KMS-11 (cell line): ENCODE measurements at regions not wholly inside any gene's neighbourhood (a gene's known extent, or its start where the extent isn't known, plus 50 kb on each side); places are given as distances from the start of the nearest gene placed in this dataset.

Experiments
- H2AFZ ChIP-seq: fragments of 200-600 bp; sonication (generic); 2 replicates; pipeline ENCODE4 v1.6.1; 2016; ENCODE audit warnings: antibody characterized with exemption, mixed run types, low read depth
- H3K27ac ChIP-seq: fragments of 200-600 bp; sonication (generic); 2 replicates; pipeline ENCODE4 v1.6.1; 2016; ENCODE audit warnings: mild to moderate bottlenecking, mixed run types
- H3K27me3 ChIP-seq: fragments of 200-600 bp; sonication (generic); 2 replicates; pipeline ENCODE4 v1.6.1; 2017; ENCODE audit warnings: mild to moderate bottlenecking, low read depth, mixed run types, moderate library complexity; ENCODE audit not compliant: insufficient read depth
- H3K36me3 ChIP-seq: fragments of 200-600 bp; sonication (generic); 2 replicates; pipeline ENCODE4 v1.6.1; 2017; ENCODE audit warnings: mild to moderate bottlenecking, mixed run types; ENCODE audit not compliant: insufficient read depth
- H3K4me1 ChIP-seq: fragments of 200-600 bp; sonication (generic); 2 replicates; pipeline ENCODE4 v1.6.1; 2016; ENCODE audit warnings: mild to moderate bottlenecking, low read depth, mixed run types; ENCODE audit not compliant: poor library complexity, severe bottlenecking
- H3K4me2 ChIP-seq: fragments of 200-600 bp; sonication (generic); 2 replicates; pipeline ENCODE4 v1.7.0; 2016; ENCODE audit warnings: mild to moderate bottlenecking, mixed run types
- H3K4me3 ChIP-seq: fragments of 200-600 bp; sonication (generic); IDR thresholded peaks from 2 replicates; pipeline ENCODE4 v1.6.1; 2017; ENCODE audit warnings: low read depth, low read length, mixed read lengths; ENCODE audit not compliant: insufficient read depth
- H3K79me2 ChIP-seq: fragments of 200-600 bp; sonication (generic); 2 replicates; pipeline ENCODE4 v1.6.1; 2016; ENCODE audit warnings: low read depth, mixed run types; ENCODE audit not compliant: insufficient read depth
- H3K9ac ChIP-seq: fragments of 200-600 bp; sonication (generic); 2 replicates; pipeline ENCODE4 v1.6.1; 2016; ENCODE audit warnings: mild to moderate bottlenecking, mixed run types
- H4K20me1 ChIP-seq: fragments of 200-600 bp; sonication (generic); 2 replicates; pipeline ENCODE4 v1.6.1; 2016; ENCODE audit warnings: mild to moderate bottlenecking, mixed run types; ENCODE audit not compliant: insufficient read depth
- TF ChIP-seq, protein P1 (sequence below): fragments of 200-600 bp; sonication (generic); conservative IDR thresholded peaks from 2 replicates; pipeline ENCODE4 v1.6.1; 2017; ENCODE audit warnings: low read depth, mild to moderate bottlenecking, antibody characterized with exemption, low read length, moderate library complexity, mixed read lengths

- no peaks in the 10 kb centered on the region for H4K20me1 ChIP-seq
- H3K36me3 ChIP-seq, result no peaks in the 10 kb centered on the region
- no peaks in the 10 kb centered on the region for H3K79me2 ChIP-seq
- TF ChIP-seq, protein P1, sequence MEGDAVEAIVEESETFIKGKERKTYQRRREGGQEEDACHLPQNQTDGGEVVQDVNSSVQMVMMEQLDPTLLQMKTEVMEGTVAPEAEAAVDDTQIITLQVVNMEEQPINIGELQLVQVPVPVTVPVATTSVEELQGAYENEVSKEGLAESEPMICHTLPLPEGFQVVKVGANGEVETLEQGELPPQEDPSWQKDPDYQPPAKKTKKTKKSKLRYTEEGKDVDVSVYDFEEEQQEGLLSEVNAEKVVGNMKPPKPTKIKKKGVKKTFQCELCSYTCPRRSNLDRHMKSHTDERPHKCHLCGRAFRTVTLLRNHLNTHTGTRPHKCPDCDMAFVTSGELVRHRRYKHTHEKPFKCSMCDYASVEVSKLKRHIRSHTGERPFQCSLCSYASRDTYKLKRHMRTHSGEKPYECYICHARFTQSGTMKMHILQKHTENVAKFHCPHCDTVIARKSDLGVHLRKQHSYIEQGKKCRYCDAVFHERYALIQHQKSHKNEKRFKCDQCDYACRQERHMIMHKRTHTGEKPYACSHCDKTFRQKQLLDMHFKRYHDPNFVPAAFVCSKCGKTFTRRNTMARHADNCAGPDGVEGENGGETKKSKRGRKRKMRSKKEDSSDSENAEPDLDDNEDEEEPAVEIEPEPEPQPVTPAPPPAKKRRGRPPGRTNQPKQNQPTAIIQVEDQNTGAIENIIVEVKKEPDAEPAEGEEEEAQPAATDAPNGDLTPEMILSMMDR, result no peak
- H3K27ac ChIP-seq, result no peak overlapping the region
- H3K9ac ChIP-seq, result no peak overlapping the region
- no peaks in the 10 kb centered on the region for H3K27me3 ChIP-seq
- peaks cover 26% of the 10 kb centered on the region for H3K4me1 ChIP-seq
- no peak overlapping the region for H3K4me3 ChIP-seq
- H3K4me2 ChIP-seq, result no peak overlapping the region
- H2AFZ ChIP-seq, result no peak overlapping the region
These were observed 1478.3 kb downstream of the UQCRFS1 start for GRCh38 chr19:27734496-27735220.

GRCh38 chr19:27733551-27734266 is 1479.2 kb downstream of the UQCRFS1 start:
- Histone ChIP-seq H3K27ac (no peak overlapping the region), H4K20me1 (no peaks in the 10 kb centered on the region), H2AFZ (no peak overlapping the region), H3K4me1 (peaks cover 19% of the 10 kb centered on the region), H3K9ac (no peak overlapping the region), H3K4me2 (no peak overlapping the region), H3K36me3 (no peaks in the 10 kb centered on the region), H3K4me3 (no peak overlapping the region), H3K27me3 (no peaks in the 10 kb centered on the region), H3K79me2 (no peaks in the 10 kb centered on the region)
- TF ChIP-seq, protein P1, result no peak

GRCh38 chr19:27729332-27729731 is 1483.6 kb downstream of the UQCRFS1 start:
- Histone ChIP-seq H4K20me1 (no peaks in the 10 kb centered on the region), H3K4me3 (no peak overlapping the region), H3K27ac (no peak overlapping the region), H3K9ac (no peak overlapping the region), H3K4me1 (no peaks in the 10 kb centered on the region), H3K36me3 (no peaks in the 10 kb centered on the region), H3K27me3 (no peaks in the 10 kb centered on the region), H3K79me2 (no peaks in the 10 kb centered on the region), H2AFZ (no peak overlapping the region), H3K4me2 (no peak overlapping the region)
- TF ChIP-seq, protein P1, result no peak

DNA sequence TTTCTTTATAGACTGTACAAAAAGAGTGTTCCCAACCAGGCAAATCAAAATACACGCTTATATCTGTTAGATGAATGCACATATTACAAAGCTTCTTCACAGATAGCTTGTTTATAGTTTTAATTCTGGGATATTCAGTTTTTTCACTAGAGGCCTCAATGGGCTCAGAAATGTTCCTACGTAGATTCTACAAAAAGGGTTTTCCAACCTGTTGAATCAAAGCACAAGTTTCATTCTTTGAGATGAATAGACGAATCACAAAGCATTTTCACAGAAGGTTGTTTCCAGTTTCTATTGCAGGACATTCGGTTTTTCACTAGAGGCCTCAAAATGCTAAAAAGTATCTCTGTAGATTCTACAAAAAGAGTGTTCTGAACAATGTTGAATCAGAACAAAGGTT is 1490.3 kb downstream of the UQCRFS1 start:
- H3K27ac ChIP-seq, result no peak overlapping the region
- H3K4me3 ChIP-seq, result no peak overlapping the region
- no peak overlapping the region for H2AFZ ChIP-seq
- no peaks in the 10 kb centered on the region for H3K36me3 ChIP-seq
- H3K79me2 ChIP-seq, result no peaks in the 10 kb centered on the region
- no peaks in the 10 kb centered on the region for H3K27me3 ChIP-seq
- no peaks in the 10 kb centered on the region for H4K20me1 ChIP-seq
- H3K4me1 ChIP-seq, result no peaks in the 10 kb centered on the region
- TF ChIP-seq, protein P1, result no peak
- H3K9ac ChIP-seq, result no peak overlapping the region
- no peak overlapping the region for H3K4me2 ChIP-seq
